ENCODE measurements at regions not wholly inside any gene's neighbourhood (a gene's known extent, or its start where the extent isn't known, plus 50 kb on each side); places are given as distances from the start of the nearest gene placed in this dataset.
A peak's percentile ranks its signal among the peaks of the same experiment; 100 is the strongest.

- Histone ChIP-seq H3K9me1 (ENCODE audit: control insufficient read depth, insufficient read depth, low read length) (no peaks in the 10 kb centered on the region), H3K27ac (ENCODE audit: extremely low read depth, low read depth, low read length) (no peak overlapping the region), H3K9me3 (replicated peaks; ENCODE audit: control insufficient read depth, insufficient read depth, low read depth, low read length) (no peaks in the 10 kb centered on the region), H3K79me2 (ENCODE audit: control insufficient read depth, insufficient read depth, low read length) (no peaks in the 10 kb centered on the region), H3K36me3 (ENCODE audit: control insufficient read depth, insufficient read depth, low read length) (no peaks in the 10 kb centered on the region), H3K4me1 (replicated peaks in 1 of 2; ENCODE audit: control insufficient read depth in 2 of 2, insufficient read depth in 2 of 2, low read length in 2 of 2) (no peaks in the 10 kb centered on the region), H3K27me3 (ENCODE audit: control insufficient read depth in 2 of 2, insufficient read depth in 2 of 2, low read length in 2 of 2) (peaks cover 0 to 8% of the 10 kb centered on the region in 2 experiments; a peak in 2 of 5 replicates), H3K4me3 (no peak overlapping the region), H4K20me1 (replicated peaks; ENCODE audit: control insufficient read depth, insufficient read depth, low read length) (no peaks in the 10 kb centered on the region), H2AFZ (ENCODE audit: low read depth, low read length) (no peak overlapping the region), H3K4me2 (ENCODE audit: insufficient read depth, low read length) (no peak overlapping the region), H3K9ac (ENCODE audit: insufficient read depth in 1 of 2, low read depth in 2 of 2, low read length in 2 of 2) (no peak overlapping the region)
- DNase-seq (ENCODE audit: extremely low read depth in 1 of 4, low spot score in 3 of 4), result no peak
- TF ChIP-seq FOSL1 (tag; conservative IDR thresholded peaks at IDR 0.05), result 0 out of 2 replicates have a peak, but pooled peaks have one; percentile 18
- no peak for TF ChIP-seq ERF (CRISPR knock-in tag; IDR thresholded peaks at IDR 0.05)
- TF ChIP-seq TAF9B (IDR thresholded peaks at IDR 0.05; ENCODE audit: partially characterized antibody), result no peak
- ChIA-PET CTCF (ENCODE audit: low intra/inter-chr PET ratio) (no interaction called here), POLR2A (no interaction called here)
- intact Hi-C loops (cut with micrococcal nuclease), result no loop called here
- ATAC-seq, result no peak
- in situ Hi-C loops (cut with MboI), result no loop called here
- WGBS (ENCODE audit: insufficient coverage, low coverage, missing lambda C conversion rate), result under 1% methylated on average over 9 of the region's 9 CpGs
- no TSS peak for BruUV-seq (replicated peaks)
- no peak for FAIRE-seq
These were observed 236.3 kb downstream of the COL4A1 start for GRCh38 chr13:110070511-110071120.

GRCh38 chr13:110070046-110070445 lies 236.9 kb downstream of the COL4A1 start:
- intact Hi-C loops (cut with micrococcal nuclease), result no loop called here
- in situ Hi-C loops (cut with MboI), result no loop called here
- ChIA-PET POLR2A (no interaction called here), CTCF (ENCODE audit: low intra/inter-chr PET ratio) (no interaction called here)
- Histone ChIP-seq H3K27ac (ENCODE audit: extremely low read depth, low read depth, low read length) (no peak overlapping the region), H3K27me3 (ENCODE audit: control insufficient read depth in 2 of 2, insufficient read depth in 2 of 2, low read length in 2 of 2) (peaks cover 0 to 8% of the 10 kb centered on the region in 2 experiments; a peak in 2 of 5 replicates), H3K4me2 (ENCODE audit: insufficient read depth, low read length) (no peak overlapping the region), H3K9me1 (ENCODE audit: control insufficient read depth, insufficient read depth, low read length) (no peaks in the 10 kb centered on the region), H3K4me3 (no peak overlapping the region), H4K20me1 (replicated peaks; ENCODE audit: control insufficient read depth, insufficient read depth, low read length) (no peaks in the 10 kb centered on the region), H3K4me1 (replicated peaks in 1 of 2; ENCODE audit: control insufficient read depth in 2 of 2, insufficient read depth in 2 of 2, low read length in 2 of 2) (no peaks in the 10 kb centered on the region), H2AFZ (ENCODE audit: low read depth, low read length) (no peak overlapping the region), H3K79me2 (ENCODE audit: control insufficient read depth, insufficient read depth, low read length) (no peaks in the 10 kb centered on the region), H3K9ac (ENCODE audit: insufficient read depth in 1 of 2, low read depth in 2 of 2, low read length in 2 of 2) (no peak overlapping the region), H3K36me3 (ENCODE audit: control insufficient read depth, insufficient read depth, low read length) (no peaks in the 10 kb centered on the region), H3K9me3 (replicated peaks; ENCODE audit: control insufficient read depth, insufficient read depth, low read depth, low read length) (no peaks in the 10 kb centered on the region)
- WGBS (ENCODE audit: insufficient coverage, low coverage, missing lambda C conversion rate), result 14% methylated on average over 1 of the region's 4 CpGs
- DNase-seq (ENCODE audit: extremely low read depth in 1 of 4, low spot score in 3 of 4) (no peak), FAIRE-seq (no peak), ATAC-seq (no peak)
- no TSS peak for BruUV-seq (replicated peaks)
- TF ChIP-seq ARID1B (IDR thresholded peaks at IDR 0.05) (no peak), PTTG1 (tag; IDR thresholded peaks at IDR 0.05; ENCODE audit: low read depth) (no peak)
